Activated CD8-positive, alpha-beta memory T cell treated with anti-CD3 and anti-CD28 coated beads, Interleukin-2, amount 50 U/mL, for 24 hours (primary cell): ENCODE measurements at regions not wholly inside any gene's neighbourhood (a gene's known extent, or its start where the extent isn't known, plus 50 kb on each side); places are given as distances from the start of the nearest gene placed in this dataset.
"Not testable (repeated sequence)": the region's sequence is repeated elsewhere in the genome, so short reads cannot be mapped to it uniquely, and the experiment has no call there.

Experiments used
- DNase-seq: peaks from one replicate; pipeline ENCODE4 v3.0.0-alpha.2; 2020; ENCODE audit errors: extremely low read depth

DNA sequence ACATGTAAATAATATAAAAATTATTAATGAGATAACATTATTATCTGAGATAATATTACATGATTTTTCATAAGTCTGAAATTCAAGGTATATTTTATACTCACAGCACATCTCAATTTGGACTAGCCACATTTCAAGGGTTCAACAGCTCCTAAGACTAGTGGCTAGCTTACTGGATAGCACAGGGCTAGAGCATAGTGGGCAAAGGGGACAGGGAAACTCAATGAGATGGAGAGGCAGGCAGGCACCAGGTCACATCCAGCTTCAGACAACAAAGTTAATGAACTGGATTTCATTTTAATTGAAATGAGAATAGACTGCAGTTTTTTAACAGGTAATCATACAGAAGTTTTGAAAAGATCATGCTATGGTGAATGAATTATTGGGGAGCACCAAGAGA lies 137.4 kb downstream of the NBPF8 start:
- DNase-seq: not testable (repeated sequence)

DNA sequence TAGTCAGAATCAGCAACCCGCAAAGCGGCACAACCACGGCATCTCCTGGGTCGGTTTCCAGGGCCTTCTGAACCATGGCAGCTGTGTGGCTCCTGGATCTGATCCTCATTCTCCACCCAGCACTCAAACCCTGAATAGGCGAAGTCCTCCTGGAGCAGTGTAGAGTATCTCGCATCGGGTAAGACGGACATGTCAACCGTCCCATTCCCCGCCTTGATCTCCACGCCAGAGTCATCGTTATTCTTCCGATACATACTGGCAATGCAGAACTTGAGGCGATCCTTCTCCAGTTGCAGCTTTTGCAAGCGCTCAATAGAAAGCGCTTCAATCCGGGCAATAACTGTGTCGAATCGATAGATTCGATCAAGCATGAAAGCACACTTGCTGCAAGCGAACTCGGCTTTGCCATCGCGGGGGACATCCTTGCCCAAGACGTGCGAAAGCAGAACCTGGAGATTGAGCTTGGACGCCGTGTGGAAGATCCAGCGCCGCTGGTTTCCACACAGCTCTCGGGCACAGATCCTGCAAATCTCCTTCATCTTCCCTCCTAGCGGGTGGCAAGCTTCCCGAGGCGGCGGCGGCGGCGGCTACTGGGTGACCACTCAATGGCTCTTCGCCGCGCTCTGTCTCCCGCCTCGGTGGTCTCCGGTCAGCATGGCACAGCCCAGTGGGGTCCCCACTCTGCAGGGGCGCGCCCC lies 142.9 kb downstream of the NBPF8 start:
- DNase-seq: not testable (repeated sequence)

DNA sequence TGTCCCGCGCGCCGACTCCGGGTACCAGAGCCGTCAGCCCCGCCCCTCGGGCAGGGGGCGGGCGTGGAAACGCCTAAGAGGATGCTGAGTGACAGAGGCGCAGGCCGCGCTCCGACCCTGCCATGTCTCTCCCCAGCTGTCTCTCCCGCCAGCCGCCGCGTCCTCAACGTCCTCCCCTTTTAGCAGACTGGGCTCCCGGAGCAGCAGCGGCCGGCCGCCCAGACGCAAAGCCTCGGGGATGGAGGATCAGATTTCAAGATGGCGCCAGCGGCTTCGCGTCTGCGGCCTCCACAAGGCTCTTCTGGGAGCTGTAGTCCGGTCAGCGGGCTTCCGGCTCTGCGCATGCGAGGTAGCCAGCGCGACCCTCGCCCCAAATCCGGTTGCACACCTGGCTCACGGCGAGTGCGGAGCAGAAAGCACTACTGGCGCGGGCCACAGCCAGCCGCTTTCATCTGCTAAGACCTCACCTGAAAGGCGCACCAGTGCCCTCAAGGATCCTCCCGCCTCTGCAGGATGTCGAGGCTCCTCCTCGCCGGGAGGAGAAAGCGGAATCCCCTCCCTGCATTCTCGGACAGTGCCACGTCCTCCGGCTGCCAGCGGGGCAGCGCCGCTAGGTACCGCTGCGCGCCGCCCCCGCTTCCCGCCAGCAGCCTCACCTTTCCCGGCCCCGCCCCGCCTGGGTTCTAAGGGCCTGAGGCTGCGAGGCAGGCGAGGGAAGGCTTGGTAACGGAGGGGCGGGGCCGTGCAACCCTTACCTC lies 143.6 kb downstream of the NBPF8 start:
- DNase-seq: not testable (repeated sequence)

DNA sequence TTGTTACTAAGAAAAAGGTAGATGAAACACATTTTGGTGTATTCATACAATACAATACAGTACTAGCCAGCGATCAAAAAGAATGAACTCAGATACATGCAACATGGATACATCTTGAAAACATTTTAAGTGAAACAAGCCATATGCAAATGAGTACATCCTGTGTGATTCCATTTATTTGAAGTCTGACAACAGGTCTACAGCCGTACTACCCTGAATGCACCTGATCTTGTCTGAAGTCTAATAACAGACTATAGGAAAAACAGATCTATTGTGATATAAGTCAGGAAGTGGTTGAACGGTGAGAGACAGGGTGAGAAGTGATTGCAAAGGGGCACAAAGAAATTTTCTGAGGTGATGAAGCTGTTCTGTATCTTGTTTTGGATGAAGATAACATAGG lies 146.9 kb downstream of the NBPF8 start:
- DNase-seq: not testable (repeated sequence)

DNA sequence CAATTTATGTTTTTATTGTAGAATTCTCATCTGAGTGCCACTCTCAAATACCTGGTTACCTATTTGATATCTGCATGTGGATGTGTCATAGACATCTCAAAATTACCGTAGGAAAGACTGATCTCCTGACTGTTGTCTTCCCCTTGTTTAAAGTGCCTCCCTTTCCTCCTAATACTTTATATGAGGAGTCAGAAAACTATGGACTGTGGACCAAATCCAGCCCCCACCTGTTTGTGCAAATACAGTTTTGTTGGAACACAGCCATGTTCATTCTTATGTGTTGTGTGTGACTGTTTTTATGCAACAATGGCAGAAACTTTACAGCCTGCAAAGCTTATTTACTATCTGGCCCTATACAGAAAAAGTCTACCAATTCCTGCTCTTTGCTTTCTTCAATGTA lies 150.6 kb downstream of the NBPF8 start:
- DNase-seq: not testable (repeated sequence)

DNA sequence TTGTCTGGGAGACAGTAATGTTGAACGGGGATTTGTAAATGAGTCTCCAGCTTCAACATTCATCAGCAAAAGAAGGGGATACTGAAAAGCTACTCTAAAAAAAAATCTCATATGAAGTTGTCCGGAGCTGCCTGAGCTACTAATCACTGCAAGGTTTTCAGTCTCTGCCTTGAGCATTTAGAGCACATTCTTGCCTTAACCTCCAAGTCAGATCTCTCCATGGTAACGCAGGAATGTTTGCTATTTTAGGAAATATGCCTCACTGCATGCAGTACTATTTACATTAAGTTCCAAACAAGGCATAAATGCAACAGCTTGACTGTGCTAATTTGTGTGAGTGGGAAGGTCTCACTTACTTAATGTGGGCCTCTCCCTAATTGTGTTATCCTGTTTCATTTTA lies 152.8 kb downstream of the NBPF8 start:
- not testable (repeated sequence) for DNase-seq

DNA sequence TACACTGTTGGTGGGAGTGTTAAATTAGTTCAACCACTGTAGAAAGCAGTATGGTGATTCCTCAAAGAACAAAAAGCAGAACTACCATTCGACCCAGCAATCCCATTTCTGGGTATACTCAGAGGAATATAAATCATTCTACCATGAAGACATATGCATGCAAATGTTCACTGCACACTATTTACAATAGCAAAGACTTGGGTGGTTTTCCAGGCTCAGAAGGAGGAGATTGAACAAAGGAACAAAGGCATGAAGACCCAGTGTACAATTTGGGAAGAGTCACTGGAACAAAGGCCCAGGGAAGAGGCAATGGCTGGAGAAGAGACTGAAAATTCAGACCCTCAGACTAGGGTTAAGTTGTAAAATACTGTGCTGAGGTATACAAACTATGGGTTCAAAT lies 148.5 kb upstream of the NBPF26 start:
- not testable (repeated sequence) for DNase-seq

DNA sequence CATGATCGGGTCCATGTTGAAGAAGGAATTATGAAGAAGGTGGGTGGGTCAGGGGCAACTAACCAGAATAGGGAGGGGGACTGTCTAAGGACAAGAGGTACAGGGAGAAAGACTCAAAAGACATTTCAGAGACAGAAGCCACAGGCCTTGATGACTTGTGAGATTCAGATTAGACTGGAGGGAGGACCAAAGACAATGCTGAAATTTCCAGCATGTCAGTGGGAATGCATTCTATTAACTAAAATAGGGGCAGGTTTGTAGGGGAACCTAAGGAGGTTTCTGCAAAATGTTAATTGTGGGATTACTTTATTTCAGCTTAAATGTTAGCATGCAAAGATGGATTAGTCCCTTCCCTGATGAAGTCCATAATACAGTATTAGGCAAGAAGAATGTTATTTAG lies 141.6 kb upstream of the NBPF26 start:
- DNase-seq: not testable (repeated sequence)

DNA sequence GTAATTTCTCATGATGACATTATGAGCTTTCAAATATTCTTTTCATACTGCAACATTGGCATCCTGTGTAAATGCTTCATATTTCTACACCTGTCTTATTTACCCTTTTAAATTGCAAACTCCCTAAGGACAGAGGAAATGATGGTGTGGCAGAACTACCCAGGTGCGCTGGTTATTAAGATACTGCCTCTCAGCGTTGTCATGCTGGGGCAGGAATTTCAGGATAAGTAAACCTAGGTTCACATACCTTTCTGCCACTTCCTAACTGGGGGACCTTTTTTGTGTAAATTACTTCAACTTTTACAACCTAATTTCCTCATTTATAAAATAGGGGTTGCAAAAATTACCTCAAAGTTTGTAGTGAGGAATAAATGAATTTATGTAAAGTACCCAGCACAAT lies 137.7 kb upstream of the NBPF26 start:
- not testable (repeated sequence) for DNase-seq

DNA sequence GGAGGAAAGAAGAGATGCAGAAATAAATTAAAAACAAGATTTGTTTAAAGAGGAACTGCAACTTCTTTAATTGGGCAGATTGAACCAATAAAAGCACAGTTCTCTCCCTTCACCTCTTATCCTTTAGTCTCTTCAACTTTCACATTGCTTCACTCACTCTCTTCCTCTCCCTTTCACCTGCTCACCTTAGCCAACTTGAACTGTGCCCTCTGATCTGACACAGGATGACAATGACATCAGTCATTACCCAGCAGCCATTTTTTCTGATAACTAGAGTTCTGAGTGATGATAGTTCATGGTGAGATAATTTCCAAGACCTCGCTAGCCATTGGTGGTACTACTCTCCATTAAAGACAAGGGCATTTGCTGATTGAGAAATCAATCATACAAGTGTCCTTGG lies 134.9 kb upstream of the NBPF26 start:
- not testable (repeated sequence) for DNase-seq

DNA sequence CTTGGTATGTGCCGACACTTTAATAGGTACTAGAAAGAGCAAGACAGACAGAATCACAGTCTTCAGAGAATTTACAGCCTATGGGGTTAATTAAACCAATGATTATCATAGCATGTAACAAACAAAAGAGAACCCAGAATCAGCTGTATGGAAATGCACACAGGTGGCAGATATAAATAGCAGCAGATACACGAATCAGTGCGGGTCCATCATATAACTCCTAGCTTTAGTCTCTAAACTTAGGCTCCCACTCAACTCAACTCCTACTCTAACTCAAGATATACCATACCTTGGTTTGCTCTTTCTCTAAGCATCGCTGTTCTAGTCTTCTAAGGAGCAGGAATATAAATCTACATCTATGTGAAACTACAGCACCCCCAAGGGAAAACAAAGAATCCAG lies 132.0 kb upstream of the NBPF26 start:
- DNase-seq: not testable (repeated sequence)

DNA sequence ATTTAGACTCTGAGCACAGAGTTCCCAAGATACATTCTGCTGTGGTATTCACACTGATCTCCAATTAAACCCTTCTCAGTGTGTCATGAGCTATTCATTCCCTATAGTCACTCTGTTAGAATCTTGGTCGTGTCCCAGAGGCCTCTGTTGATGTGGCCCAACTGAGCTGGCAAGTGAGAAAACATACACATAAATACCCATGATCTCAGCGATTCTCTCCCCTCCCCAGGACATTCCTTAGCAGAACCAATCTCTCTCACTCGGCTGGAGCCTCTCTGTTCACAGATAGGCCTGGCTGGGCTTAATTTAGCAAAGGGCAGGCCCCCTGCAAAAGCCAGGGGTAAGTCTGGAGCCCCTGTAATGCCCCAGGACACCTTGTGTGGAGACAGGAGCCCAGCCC lies 130.8 kb upstream of the NBPF26 start:
- not testable (repeated sequence) for DNase-seq

DNA sequence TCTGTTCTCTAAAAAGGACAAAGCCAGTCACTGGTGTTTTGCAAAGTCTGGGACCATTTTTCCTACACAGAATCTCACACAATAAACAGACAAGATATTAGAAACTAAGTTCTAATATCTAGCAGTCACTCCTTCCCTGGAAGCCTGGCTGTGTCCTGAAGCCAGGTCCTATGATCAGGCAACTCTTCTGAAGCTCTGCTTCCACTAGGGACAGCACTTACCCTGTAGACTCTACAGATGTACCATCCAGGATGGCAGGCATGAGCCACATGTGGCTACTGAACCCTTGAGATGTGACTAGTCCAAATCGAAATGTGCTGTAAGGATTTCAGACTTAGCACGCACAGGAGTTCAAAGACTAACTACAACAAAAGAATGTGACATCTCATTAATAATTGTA lies 130.1 kb upstream of the NBPF26 start:
- not testable (repeated sequence) for DNase-seq

DNA sequence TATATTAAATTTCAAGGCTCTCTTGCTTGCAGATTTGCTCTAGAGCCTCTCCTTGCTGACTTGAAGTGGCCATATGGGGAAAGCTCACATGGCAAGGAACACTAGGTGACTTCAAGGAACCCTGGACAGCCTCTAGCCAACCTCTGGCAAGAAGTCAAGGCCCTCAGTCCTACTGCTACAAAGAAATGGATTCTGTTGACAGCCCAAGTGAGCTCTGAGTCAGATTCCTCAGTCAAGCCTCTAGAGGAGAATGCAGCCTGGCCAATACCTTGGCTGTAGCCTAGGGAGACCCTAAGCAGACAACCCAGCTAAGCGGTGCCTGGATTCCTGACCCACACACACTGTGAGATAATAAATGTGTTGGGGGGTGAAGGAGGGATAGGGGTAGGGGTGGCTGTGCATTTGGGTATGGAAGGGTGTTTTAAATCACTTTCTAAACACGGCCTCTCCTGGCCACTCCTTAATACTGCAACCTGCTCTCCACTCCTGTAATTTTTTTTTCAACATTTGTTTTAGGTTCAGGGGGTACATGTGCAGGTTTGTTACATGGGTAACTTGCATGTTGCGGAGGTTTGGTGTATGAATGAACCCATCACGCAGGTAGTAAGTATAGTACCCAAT lies 125.3 kb upstream of the NBPF26 start:
- not testable (repeated sequence) for DNase-seq

DNA sequence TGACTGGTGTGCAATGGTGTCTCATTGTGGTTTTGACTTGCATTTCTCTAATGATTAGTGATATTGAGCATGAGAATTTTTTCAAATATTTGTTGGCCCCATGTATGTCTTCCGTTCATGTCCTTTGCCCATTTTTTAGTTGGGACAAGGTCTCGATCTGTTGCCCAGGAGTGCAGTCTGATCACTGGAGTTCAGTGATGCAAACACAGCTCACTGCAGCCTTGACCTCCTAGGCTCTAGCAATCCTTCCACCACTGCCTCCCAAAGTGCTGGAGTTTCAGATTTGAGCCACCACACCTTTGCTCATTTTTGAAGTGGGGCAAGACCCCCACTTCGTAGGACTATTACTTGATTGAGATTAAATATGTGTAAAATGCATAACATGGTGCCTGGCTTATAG lies 124.2 kb upstream of the NBPF26 start:
- DNase-seq: not testable (repeated sequence)

DNA sequence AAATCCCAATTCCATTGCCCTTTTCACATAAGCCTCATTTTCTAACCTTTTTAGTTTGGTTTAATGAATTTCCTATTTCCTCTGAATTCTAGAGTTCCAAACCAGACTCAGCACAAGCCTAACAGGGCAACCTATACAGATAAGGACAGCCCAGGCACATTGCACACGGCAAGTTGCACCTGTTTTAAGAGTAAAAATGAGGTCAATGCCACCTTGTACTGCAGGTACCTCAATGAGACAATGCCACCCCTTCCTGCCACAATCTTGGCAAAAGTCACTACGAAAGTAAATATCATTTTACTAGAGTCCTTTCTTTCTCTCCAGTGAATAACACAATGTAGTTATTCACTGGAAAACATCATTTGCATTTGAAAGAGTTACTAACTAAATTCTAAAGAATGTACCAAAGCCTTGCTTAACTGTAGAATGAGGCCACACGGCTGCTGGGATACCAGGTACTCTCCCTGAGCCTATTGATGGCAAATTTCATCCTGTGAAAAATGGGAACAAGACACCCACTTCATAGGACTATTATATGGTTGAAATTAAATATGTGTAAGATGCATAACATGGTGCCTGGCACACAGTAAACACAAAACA lies 123.2 kb upstream of the NBPF26 start:
- DNase-seq: not testable (repeated sequence)

DNA sequence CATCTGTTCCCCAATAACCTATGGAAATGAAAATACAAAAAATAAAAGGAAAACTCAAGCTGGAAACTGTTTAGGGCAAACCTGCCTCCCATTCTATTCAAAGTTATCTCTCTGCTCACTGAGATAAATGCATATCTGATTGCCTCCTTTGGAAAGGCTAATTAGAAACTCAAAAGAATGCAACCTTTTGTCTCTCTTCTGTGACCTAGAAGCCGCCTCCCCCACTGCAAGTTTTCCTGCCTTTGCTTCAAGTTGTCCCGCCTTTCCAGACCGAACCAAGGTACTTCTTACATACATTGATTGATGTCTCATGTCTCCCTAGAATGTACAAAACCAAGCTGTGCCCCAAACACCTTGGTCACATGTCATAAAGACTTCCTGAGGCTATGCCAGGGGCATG lies 115.9 kb upstream of the NBPF26 start:
- DNase-seq: not testable (repeated sequence)

DNA sequence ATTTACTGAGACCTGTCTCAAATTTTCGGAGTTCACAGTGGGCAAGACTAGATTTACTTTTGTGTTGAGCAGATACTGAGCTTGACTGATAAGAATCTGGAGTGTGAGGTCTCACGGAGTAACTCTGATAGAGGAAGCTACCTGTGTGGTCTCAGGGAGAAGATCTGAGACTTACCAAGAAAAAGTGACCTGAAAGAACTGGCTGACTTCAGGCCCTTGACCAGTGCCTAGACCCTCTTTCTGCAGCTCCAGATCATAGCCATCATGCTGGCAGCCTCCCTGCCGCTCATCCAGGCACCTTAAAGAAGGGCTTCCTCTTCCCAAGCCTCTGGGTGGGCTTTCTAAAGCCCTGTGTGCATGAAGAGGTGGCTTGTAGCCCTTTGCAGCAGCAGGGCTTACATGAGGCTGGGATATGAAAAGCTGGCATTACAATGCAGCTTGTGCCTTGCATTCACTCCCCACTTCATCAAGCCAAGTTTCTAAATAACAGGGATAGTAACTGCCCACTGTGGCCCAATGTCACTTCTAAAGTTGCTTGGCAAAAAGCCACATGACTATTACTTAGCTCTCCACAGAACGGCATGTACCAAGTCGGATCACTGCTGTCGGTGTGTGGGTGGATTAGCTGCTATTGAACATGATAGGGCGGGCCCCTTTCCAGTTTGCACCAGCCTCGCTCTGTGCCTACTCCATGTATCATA lies 115.3 kb upstream of the NBPF26 start:
- DNase-seq: not testable (repeated sequence)

DNA sequence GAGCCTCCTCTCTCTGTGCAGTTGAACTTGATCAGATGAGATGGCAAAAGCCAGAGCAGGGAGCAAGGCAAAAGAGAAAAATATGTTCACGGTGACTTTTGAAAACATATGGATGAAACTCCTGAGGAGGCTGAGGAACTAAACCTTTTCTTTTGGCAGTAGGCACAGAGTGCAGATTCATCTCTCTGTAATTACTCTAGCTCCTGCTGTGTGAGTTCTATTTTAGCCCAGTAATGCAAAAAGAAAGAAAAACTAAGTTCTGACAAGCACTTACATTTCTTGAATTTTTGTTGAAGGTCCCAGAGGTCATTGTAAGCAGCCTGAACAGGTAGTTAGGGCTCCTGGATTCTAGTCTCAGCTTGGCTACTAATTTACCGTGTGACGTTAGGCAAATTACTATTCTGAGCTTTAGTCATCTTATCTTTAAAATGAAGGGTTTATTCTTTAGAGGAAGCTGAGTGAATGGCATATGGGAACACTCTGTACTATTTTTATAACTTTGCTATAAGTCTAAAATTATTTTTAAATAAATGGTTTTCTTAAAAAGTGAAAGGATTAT lies 114.7 kb upstream of the NBPF26 start:
- not testable (repeated sequence) for DNase-seq

DNA sequence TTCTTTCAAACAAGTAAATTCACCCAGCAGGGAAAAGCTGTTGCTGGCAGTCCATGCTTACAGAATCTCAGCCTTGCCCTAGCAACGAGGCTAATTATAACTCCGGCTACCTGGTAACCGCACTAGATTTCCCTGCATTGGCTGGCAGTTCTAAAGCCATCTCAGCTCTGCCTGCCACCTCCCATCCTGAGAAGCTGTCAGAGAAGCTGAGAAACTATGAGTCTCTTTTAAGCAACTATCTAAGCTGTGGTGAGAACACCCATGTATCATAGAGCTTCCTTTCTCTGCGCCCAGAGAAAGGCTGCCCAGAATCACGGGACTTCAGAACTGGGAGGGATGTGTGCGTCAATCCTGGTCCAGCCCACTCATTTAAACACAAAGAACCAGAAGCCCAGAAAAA lies 113.9 kb upstream of the NBPF26 start:
- not testable (repeated sequence) for DNase-seq

DNA sequence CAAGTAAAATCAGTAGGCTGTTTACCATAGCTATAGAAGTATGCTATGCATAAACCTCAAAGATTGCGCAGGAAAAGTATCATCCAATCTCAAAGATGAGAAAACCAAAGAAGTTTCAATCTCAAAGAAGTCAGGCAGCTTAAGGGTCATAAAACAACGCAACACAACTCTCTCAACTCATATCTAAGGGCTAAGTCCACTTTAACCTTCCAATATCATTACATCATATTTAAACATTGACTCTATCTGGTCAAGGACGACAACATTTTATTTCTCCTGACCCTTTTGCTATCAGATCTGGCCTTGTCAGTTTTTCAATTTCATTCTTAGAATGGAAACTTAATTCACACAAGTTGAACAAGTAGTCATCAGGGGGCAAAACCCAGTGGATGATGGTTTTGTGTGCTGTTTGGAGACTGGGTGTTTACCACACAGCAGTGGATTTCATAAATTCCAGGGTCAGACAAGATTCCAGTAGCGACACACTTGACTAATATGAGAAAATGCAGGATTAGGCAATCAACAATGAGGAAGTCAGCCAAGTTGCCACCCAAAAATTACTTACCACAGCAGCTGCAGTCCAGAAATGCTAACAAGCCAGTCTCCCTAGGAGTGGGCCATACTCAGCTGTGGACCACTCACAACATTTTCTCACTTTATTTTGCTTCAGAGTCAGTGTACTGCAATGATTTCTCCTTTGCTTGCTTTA lies 108.7 kb upstream of the NBPF26 start:
- not testable (repeated sequence) for DNase-seq
